ENCODE measurements at regions not wholly inside any gene's neighbourhood (a gene's known extent, or its start where the extent isn't known, plus 50 kb on each side); places are given as distances from the start of the nearest gene placed in this dataset.

DNA sequence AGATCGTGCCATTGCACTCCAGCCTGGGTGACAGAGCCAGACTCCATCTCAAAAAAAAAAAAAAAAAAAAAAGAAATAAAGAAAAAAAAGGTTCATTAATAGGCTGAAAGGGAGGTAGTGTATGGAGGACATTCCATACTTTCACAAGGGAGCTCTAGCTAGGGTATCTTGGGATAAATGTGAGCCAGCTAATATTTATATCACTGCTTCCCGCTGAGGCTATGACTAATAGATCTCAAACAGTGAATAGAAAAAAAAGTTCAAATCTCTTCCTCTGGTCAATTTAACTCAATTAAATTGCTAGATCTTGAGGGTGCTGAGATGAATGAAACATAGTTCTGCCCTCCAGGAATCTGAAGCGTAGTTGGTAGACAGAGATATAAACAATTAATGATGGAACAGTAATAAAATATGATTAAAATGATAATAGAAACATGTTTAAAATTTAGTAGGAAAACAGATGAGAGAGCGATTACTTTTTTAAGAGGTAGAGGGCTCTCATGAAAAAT is 55.7 kb upstream of the SHISA3 start:
- H2BK20ac ChIP-seq (ENCODE audit: low read depth, low read length, poor library complexity, severe bottlenecking), result no peak overlapping the region
- H3K23me2 ChIP-seq (ENCODE audit: insufficient read length, low read depth, low read length, poor library complexity, severe bottlenecking), result no peaks in the 10 kb centered on the region
- no peak overlapping the region for H4K8ac ChIP-seq (replicated peaks; ENCODE audit: insufficient read length, low read depth, low read length)
- H3K9me3 Mint-ChIP-seq, result no peaks in the 10 kb centered on the region
- no peak overlapping the region for H2BK120ac ChIP-seq (ENCODE audit: low read depth, low read length, poor library complexity, severe bottlenecking)
- H3K79me1 ChIP-seq (ENCODE audit: insufficient read depth, low read depth, low read length, poor library complexity, severe bottlenecking), result no peaks in the 10 kb centered on the region
- H3K23ac ChIP-seq (ENCODE audit: insufficient read length, low read depth, low read length), result no peak overlapping the region
- H2AK5ac ChIP-seq (ENCODE audit: insufficient read length, low read length), result no peak overlapping the region
- H3K27me3 ChIP-seq (ENCODE audit: insufficient read depth, low read length), result no peaks in the 10 kb centered on the region
- no peak overlapping the region for H3T11ph ChIP-seq (ENCODE audit: low read length)
- H3K4me3 Mint-ChIP-seq, result no peak overlapping the region
- H3K36me3 Mint-ChIP-seq (ENCODE audit: insufficient read depth in 1 of 3, low read depth in 3 of 3), result no peaks in the 10 kb centered on the region; a peak in 1 of 7 replicates
- no peaks in the 10 kb centered on the region for H3K9me3 ChIP-seq (ENCODE audit: control insufficient read depth, low read depth, low read length)
- H3K4me1 ChIP-seq (ENCODE audit: insufficient read depth, low read length), result peaks cover 6% of the 10 kb centered on the region; the same call in 1 of the 2 replicates
- H3K14ac ChIP-seq (ENCODE audit: insufficient read depth, low read length), result no peak overlapping the region
- H4K5ac ChIP-seq (ENCODE audit: insufficient read length, low read depth, low read length), result no peak overlapping the region
- H3K27me3 Mint-ChIP-seq (ENCODE audit: low read depth), result no peaks in the 10 kb centered on the region; the same call in none of the 2 replicates
- DNase-seq, result no peak
- H3K27ac ChIP-seq (ENCODE audit: insufficient read length, low read depth, low read length), result no peak overlapping the region
- H4K91ac ChIP-seq (ENCODE audit: insufficient read length, low read depth, low read length), result no peak overlapping the region
- no peak overlapping the region for H2BK15ac ChIP-seq (ENCODE audit: low read depth, low read length)
- H2BK12ac ChIP-seq (ENCODE audit: insufficient read length, low read depth, low read length), result no peak overlapping the region
- H3K18ac ChIP-seq (ENCODE audit: insufficient read length, low read depth, low read length), result no peak overlapping the region
- no peak overlapping the region for H3K4me2 ChIP-seq (ENCODE audit: insufficient read depth, insufficient read length, low read length)
- no peak overlapping the region for H2AFZ ChIP-seq (ENCODE audit: low read length)
- H3K27ac Mint-ChIP-seq, result no peak overlapping the region
- H3K79me2 ChIP-seq (ENCODE audit: insufficient read depth, low read length), result no peaks in the 10 kb centered on the region
- H3K4me1 Mint-ChIP-seq, result peaks cover 37 to 46% of the 10 kb centered on the region in 2 experiments
- WGBS (ENCODE audit: extremely low coverage, insufficient read length, low lambda C conversion rate), result 100% methylated on average over 1 of the region's 4 CpGs
- H3K4ac ChIP-seq (ENCODE audit: low read depth, low read length), result no peak overlapping the region
- H2BK5ac ChIP-seq (ENCODE audit: insufficient read length, low read length), result no peak overlapping the region
- H4K20me1 ChIP-seq (ENCODE audit: control insufficient read depth, insufficient read depth, insufficient read length), result no peaks in the 10 kb centered on the region
- H3K9ac ChIP-seq (ENCODE audit: extremely low read depth, insufficient read length, low read length), result no peak overlapping the region
- no peak overlapping the region for H3K56ac ChIP-seq (ENCODE audit: insufficient read length, low read depth, low read length)
- no peak for TF ChIP-seq CTCF (conservative IDR thresholded peaks at IDR 0.05)

All from H9 (cell line).